ENCODE measurements at regions not wholly inside any gene's neighbourhood (a gene's known extent, or its start where the extent isn't known, plus 50 kb on each side); places are given as distances from the start of the nearest gene placed in this dataset.

- ATAC-seq (no peak), DNase-seq (no peak)
These were observed 249.0 kb upstream of the PPP2R2D start for GRCh38 chr10:131651674-131652437.

GRCh38 chr10:131652438-131653139, 248.2 kb upstream of the PPP2R2D start:
- ATAC-seq (no peak), DNase-seq (no peak)

GRCh38 chr10:131653140-131653539, 247.7 kb upstream of the PPP2R2D start:
- no peak for ATAC-seq
- no peak for DNase-seq

GRCh38 chr10:131653554-131654470, 247.0 kb upstream of the PPP2R2D start:
- ATAC-seq = no peak
- no peak for DNase-seq

GRCh38 chr10:131654471-131655087, 246.2 kb upstream of the PPP2R2D start:
- ATAC-seq (no peak), DNase-seq (no peak)

GRCh38 chr10:131655101-131655849, 245.5 kb upstream of the PPP2R2D start:
- no peak for DNase-seq
- no peak for ATAC-seq

- DNase-seq (no peak), ATAC-seq (no peak)
These were observed 244.8 kb upstream of the PPP2R2D start for GRCh38 chr10:131656009-131656408.

GRCh38 chr10:131656431-131656841, 244.4 kb upstream of the PPP2R2D start:
- ATAC-seq (no peak), DNase-seq (no peak)

GRCh38 chr10:131657318-131657984, 243.4 kb upstream of the PPP2R2D start:
- no peak for DNase-seq
- no peak for ATAC-seq

- DNase-seq (no peak), ATAC-seq (no peak)
These were observed 242.8 kb upstream of the PPP2R2D start for GRCh38 chr10:131657985-131658330.

- ATAC-seq = no peak
- no peak for DNase-seq
These were observed 242.2 kb upstream of the PPP2R2D start for GRCh38 chr10:131658476-131659110.

- DNase-seq = no peak
- ATAC-seq = no peak
These were observed 240.4 kb upstream of the PPP2R2D start for GRCh38 chr10:131660427-131660826.

- no peak for ATAC-seq
- no peak for DNase-seq
These were observed 238.0 kb upstream of the PPP2R2D start for GRCh38 chr10:131662851-131663250.

GRCh38 chr10:131663351-131663750, 237.5 kb upstream of the PPP2R2D start:
- ATAC-seq (no peak), DNase-seq (no peak)

- DNase-seq = no peak
- ATAC-seq = no peak
These were observed 234.7 kb upstream of the PPP2R2D start for GRCh38 chr10:131666091-131666490.

- DNase-seq (no peak), ATAC-seq (no peak)
These were observed 233.8 kb upstream of the PPP2R2D start for GRCh38 chr10:131667047-131667446.

GRCh38 chr10:131667561-131667960, 233.2 kb upstream of the PPP2R2D start:
- ATAC-seq (no peak), DNase-seq (no peak)

- no peak for DNase-seq
These were observed 231.9 kb upstream of the PPP2R2D start for GRCh38 chr10:131668903-131669302.

GRCh38 chr10:131669838-131670237, 231.0 kb upstream of the PPP2R2D start:
- DNase-seq (no peak), ATAC-seq (no peak)

More at GRCh38 chr10:131668903-131669302, 231.9 kb upstream of the PPP2R2D start:
- ATAC-seq = no peak

GRCh38 chr10:131670341-131670740, 230.5 kb upstream of the PPP2R2D start:
- no peak for DNase-seq
- ATAC-seq = no peak
